Thyroid gland (tissue), 4 donors: ENCODE measurements at regions not wholly inside any gene's neighbourhood (a gene's known extent, or its start where the extent isn't known, plus 50 kb on each side); places are given as distances from the start of the nearest gene placed in this dataset.

ENCODE experiments used
- POLR2A ChIP-seq, 2 donors: fragments of 450-650 bp; IDR thresholded peaks; one replicate each; pipeline ENCODE4 v1.6.1; 2017; ENCODE audit warnings: antibody characterized with exemption in 2 of 2, mild to moderate bottlenecking in 2 of 2, moderate library complexity in 1 of 2
- TF ChIP-seq, protein P1 (sequence below), 6 experiments: fragments of 200-600 bp in 3 of 6; fragments of 450-650 bp in 3 of 6; sonication (generic) in 3 of 6; IDR thresholded peaks; one replicate each; pipeline ENCODE4 v1.5.1; 2016 to 2019; ENCODE audit warnings: antibody characterized with exemption in 6 of 6, mild to moderate bottlenecking in 2 of 6, inconsistent platforms in 1 of 6, moderate library complexity in 1 of 6

DNA sequence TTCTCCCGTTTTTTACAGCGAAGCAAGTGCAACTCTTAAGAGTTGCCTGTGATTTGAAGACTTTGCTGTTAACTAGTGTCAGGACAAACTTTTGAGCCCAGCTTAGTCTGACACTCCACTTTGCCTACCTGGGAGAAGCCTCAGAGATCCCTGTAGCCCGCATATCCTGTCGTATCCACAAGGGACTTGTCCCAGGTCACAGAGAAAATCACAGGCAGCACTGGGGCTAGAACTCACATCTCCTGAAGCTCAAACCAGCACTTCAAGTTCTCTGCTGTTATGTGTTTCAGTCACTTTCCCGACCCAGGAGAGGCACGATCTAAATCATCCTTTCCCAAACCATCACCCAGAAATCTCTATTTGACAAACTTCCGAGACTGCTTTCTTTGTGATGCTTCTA is 584.5 kb downstream of the ACTL7B start:
- TF ChIP-seq POLR2A (IDR thresholded peaks at IDR 0.05) = no peak
- TF ChIP-seq, protein P1, sequence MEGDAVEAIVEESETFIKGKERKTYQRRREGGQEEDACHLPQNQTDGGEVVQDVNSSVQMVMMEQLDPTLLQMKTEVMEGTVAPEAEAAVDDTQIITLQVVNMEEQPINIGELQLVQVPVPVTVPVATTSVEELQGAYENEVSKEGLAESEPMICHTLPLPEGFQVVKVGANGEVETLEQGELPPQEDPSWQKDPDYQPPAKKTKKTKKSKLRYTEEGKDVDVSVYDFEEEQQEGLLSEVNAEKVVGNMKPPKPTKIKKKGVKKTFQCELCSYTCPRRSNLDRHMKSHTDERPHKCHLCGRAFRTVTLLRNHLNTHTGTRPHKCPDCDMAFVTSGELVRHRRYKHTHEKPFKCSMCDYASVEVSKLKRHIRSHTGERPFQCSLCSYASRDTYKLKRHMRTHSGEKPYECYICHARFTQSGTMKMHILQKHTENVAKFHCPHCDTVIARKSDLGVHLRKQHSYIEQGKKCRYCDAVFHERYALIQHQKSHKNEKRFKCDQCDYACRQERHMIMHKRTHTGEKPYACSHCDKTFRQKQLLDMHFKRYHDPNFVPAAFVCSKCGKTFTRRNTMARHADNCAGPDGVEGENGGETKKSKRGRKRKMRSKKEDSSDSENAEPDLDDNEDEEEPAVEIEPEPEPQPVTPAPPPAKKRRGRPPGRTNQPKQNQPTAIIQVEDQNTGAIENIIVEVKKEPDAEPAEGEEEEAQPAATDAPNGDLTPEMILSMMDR (IDR thresholded peaks at IDR 0.05) = no peak
